ENCODE measurements at regions not wholly inside any gene's neighbourhood (a gene's known extent, or its start where the extent isn't known, plus 50 kb on each side); places are given as distances from the start of the nearest gene placed in this dataset.

DNA sequence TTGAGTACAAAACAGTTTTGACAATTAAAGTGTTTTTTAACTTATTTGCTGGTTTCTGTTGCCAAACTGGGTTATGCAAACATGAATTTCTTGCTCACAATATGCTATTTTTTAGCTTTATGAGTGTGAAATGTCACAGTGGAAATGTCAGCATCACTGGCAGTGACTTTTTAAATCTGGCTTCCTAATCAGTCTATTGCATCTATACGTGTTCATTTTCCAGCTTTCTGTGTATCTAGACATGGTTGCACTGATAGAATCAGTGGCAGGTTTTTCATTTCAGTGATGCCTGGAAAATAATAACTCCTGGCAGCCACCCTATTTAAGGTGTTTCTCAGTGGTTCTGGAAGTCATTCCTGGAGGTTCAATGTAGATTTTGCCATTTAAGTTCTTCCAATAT, 146.7 kb downstream of the SLITRK6 start:
- no peak overlapping the region for H2AFZ ChIP-seq (ENCODE audit: low read length)
- H3K4me1 ChIP-seq (ENCODE audit: insufficient read depth, low read length, severe bottlenecking): no peaks in the 10 kb centered on the region
- no peaks in the 10 kb centered on the region for H3K36me3 ChIP-seq (ENCODE audit: insufficient read depth, low read length)
- no peaks in the 10 kb centered on the region for H3K27me3 ChIP-seq (ENCODE audit: insufficient read depth, low read length)
- no peak overlapping the region for H3K27ac ChIP-seq (ENCODE audit: low read depth, low read length, poor library complexity, severe bottlenecking)
- no peak for TF ChIP-seq EZH2 (IDR thresholded peaks at IDR 0.05; ENCODE audit: borderline replicate concordance, low read length)
- TF ChIP-seq, protein P1, sequence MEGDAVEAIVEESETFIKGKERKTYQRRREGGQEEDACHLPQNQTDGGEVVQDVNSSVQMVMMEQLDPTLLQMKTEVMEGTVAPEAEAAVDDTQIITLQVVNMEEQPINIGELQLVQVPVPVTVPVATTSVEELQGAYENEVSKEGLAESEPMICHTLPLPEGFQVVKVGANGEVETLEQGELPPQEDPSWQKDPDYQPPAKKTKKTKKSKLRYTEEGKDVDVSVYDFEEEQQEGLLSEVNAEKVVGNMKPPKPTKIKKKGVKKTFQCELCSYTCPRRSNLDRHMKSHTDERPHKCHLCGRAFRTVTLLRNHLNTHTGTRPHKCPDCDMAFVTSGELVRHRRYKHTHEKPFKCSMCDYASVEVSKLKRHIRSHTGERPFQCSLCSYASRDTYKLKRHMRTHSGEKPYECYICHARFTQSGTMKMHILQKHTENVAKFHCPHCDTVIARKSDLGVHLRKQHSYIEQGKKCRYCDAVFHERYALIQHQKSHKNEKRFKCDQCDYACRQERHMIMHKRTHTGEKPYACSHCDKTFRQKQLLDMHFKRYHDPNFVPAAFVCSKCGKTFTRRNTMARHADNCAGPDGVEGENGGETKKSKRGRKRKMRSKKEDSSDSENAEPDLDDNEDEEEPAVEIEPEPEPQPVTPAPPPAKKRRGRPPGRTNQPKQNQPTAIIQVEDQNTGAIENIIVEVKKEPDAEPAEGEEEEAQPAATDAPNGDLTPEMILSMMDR (IDR thresholded peaks at IDR 0.05; ENCODE audit: low read length): no peak
- no peaks in the 10 kb centered on the region for H3K9me3 ChIP-seq (ENCODE audit: low read length)
- H3K4me3 ChIP-seq (ENCODE audit: low read depth, low read length, poor library complexity, severe bottlenecking): no peak overlapping the region
- no peak overlapping the region for H3K9ac ChIP-seq (ENCODE audit: low read length)
- H3F3A ChIP-seq (ENCODE audit: insufficient read depth, low read length): no peaks in the 10 kb centered on the region
- H3K4me2 ChIP-seq (ENCODE audit: low read length): no peak overlapping the region
- no peaks in the 10 kb centered on the region for H3K79me2 ChIP-seq (ENCODE audit: insufficient read depth, low read length)
- H4K20me1 ChIP-seq (ENCODE audit: insufficient read depth, low read length): no peaks in the 10 kb centered on the region
- no peaks in the 10 kb centered on the region for H3K9me2 ChIP-seq (ENCODE audit: low read depth, low read length)

DNA sequence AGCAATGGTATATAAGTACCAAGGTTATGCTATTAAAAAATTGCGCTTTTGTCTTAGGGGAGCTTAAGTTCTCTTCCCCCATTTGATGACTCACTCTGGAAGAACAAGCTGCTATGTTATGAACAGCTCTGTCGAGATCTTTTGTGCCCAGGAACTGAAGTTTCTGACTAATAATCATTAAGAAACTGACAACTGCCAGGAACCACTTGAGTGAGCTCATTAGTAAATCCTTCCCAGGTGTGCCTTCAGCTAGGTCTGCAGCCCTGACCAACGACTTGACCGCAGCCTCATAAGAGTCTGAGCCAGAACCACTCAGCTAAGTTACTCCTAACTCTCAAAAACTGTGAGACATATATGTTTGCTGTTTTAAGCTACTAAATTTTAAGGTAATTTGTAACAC, 147.8 kb downstream of the SLITRK6 start:
- Histone ChIP-seq H3K27me3 (ENCODE audit: insufficient read depth, low read length) (no peaks in the 10 kb centered on the region), H3K79me2 (ENCODE audit: insufficient read depth, low read length) (no peaks in the 10 kb centered on the region), H3K9ac (ENCODE audit: low read length) (no peak overlapping the region), H3K4me3 (ENCODE audit: low read depth, low read length, poor library complexity, severe bottlenecking) (no peak overlapping the region), H4K20me1 (ENCODE audit: insufficient read depth, low read length) (no peaks in the 10 kb centered on the region), H3K9me2 (ENCODE audit: low read depth, low read length) (no peaks in the 10 kb centered on the region), H3K4me2 (ENCODE audit: low read length) (no peak overlapping the region), H2AFZ (ENCODE audit: low read length) (no peak overlapping the region), H3K4me1 (ENCODE audit: insufficient read depth, low read length, severe bottlenecking) (no peaks in the 10 kb centered on the region), H3F3A (ENCODE audit: insufficient read depth, low read length) (no peaks in the 10 kb centered on the region), H3K36me3 (ENCODE audit: insufficient read depth, low read length) (no peaks in the 10 kb centered on the region), H3K27ac (ENCODE audit: low read depth, low read length, poor library complexity, severe bottlenecking) (no peak overlapping the region), H3K9me3 (ENCODE audit: low read length) (no peaks in the 10 kb centered on the region)
- TF ChIP-seq EZH2 (IDR thresholded peaks at IDR 0.05; ENCODE audit: borderline replicate concordance, low read length): no peak
- TF ChIP-seq, protein P1 (IDR thresholded peaks at IDR 0.05; ENCODE audit: low read length): no peak

DNA sequence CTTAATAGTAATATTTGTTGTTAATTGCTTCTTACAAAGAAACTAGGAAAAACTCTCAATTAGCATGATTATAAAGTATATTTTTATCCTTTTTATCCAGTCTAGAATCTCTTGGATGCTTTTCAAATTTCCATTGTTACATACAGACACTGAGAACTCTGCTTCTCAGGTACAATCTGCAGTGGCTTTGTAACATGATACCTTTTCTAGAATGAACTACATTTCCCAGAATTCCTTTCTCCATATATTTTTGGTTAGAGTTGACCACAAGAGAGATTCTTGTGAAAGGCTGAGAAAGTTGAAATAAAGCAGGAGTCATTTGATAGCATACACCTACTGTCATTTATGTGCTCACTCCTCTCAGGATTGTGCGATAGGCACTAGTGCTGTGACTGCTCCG, 148.6 kb downstream of the SLITRK6 start:
- no peaks in the 10 kb centered on the region for H3F3A ChIP-seq (ENCODE audit: insufficient read depth, low read length)
- H3K4me2 ChIP-seq (ENCODE audit: low read length): no peak overlapping the region
- H2AFZ ChIP-seq (ENCODE audit: low read length): no peak overlapping the region
- H3K4me3 ChIP-seq (ENCODE audit: low read depth, low read length, poor library complexity, severe bottlenecking): no peak overlapping the region
- H3K36me3 ChIP-seq (ENCODE audit: insufficient read depth, low read length): no peaks in the 10 kb centered on the region
- no peaks in the 10 kb centered on the region for H3K9me3 ChIP-seq (ENCODE audit: low read length)
- H3K9me2 ChIP-seq (ENCODE audit: low read depth, low read length): no peaks in the 10 kb centered on the region
- no peaks in the 10 kb centered on the region for H3K79me2 ChIP-seq (ENCODE audit: insufficient read depth, low read length)
- no peaks in the 10 kb centered on the region for H3K27me3 ChIP-seq (ENCODE audit: insufficient read depth, low read length)
- no peak overlapping the region for H3K27ac ChIP-seq (ENCODE audit: low read depth, low read length, poor library complexity, severe bottlenecking)
- H3K9ac ChIP-seq (ENCODE audit: low read length): no peak overlapping the region
- no peaks in the 10 kb centered on the region for H3K4me1 ChIP-seq (ENCODE audit: insufficient read depth, low read length, severe bottlenecking)
- H4K20me1 ChIP-seq (ENCODE audit: insufficient read depth, low read length): no peaks in the 10 kb centered on the region
- TF ChIP-seq EZH2 (IDR thresholded peaks at IDR 0.05; ENCODE audit: borderline replicate concordance, low read length): no peak
- TF ChIP-seq, protein P1 (IDR thresholded peaks at IDR 0.05; ENCODE audit: low read length): no peak
